ENCODE measurements at regions not wholly inside any gene's neighbourhood (a gene's known extent, or its start where the extent isn't known, plus 50 kb on each side); places are given as distances from the start of the nearest gene placed in this dataset.

GRCh38 chr18:78396077-78396476 lies 583.5 kb upstream of the SALL3 start:
- TF ChIP-seq POLR2A (IDR thresholded peaks at IDR 0.05) = no peak
- no peak for TF ChIP-seq CTCF (IDR thresholded peaks at IDR 0.05)
